H1 (cell line): ENCODE measurements at regions not wholly inside any gene's neighbourhood (a gene's known extent, or its start where the extent isn't known, plus 50 kb on each side); places are given as distances from the start of the nearest gene placed in this dataset.

Experiments used
- ATF2 ChIP-seq: IDR thresholded peaks from 2 replicates; pipeline ENCODE4 v1.6.1; 2012; ENCODE audit warnings: low read length, inconsistent platforms
- ATF3 ChIP-seq: IDR thresholded peaks from 2 replicates; pipeline ENCODE4 v1.6.1; 2011; ENCODE audit warnings: low read depth, mild to moderate bottlenecking, low read length; ENCODE audit not compliant: insufficient read depth
- EGR1 ChIP-seq: IDR thresholded peaks from 2 replicates; pipeline ENCODE4 v1.6.1; 2011; ENCODE audit warnings: low read depth, low read length, borderline replicate concordance
- HDAC2 ChIP-seq, 2 experiments: fragments of 300-600 bp in 1 of 2; sonication (generic) in 1 of 2; IDR thresholded peaks; 2 replicates each; pipeline ENCODE4 v1.6.1; 2011 to 2012; ENCODE audit warnings: low read depth in 2 of 2, low read length in 2 of 2, mild to moderate bottlenecking in 2 of 2, moderate library complexity in 2 of 2, borderline replicate concordance in 1 of 2, inconsistent platforms in 1 of 2
- HDAC6 ChIP-seq: IDR thresholded peaks from one replicate; pipeline ENCODE4 v1.7.1; 2012; ENCODE audit warnings: low read depth, mild to moderate bottlenecking, inconsistent platforms, low read length, moderate library complexity
- JUN ChIP-seq: IDR thresholded peaks from 2 replicates; pipeline ENCODE4 v1.6.1; 2011; ENCODE audit warnings: low read depth, mild to moderate bottlenecking, improper control_type of control experiment, low read length
- JUND ChIP-seq: IDR thresholded peaks from 2 replicates; pipeline ENCODE4 v1.6.1; 2011; ENCODE audit warnings: mild to moderate bottlenecking, improper control_type of control experiment, low read length
- KDM1A ChIP-seq: fragments of 200-600, 300-600 bp; sonication (generic); IDR thresholded peaks from 2 replicates; pipeline ENCODE4 v1.7.1; 2016; ENCODE audit warnings: mild to moderate bottlenecking, low read length, borderline replicate concordance
- KDM5A ChIP-seq: fragments of 200-600 bp; IDR thresholded peaks from 2 replicates; pipeline ENCODE4 v1.7.1; 2012; ENCODE audit warnings: mild to moderate bottlenecking, low read length, inconsistent platforms, mixed read lengths
- NANOG ChIP-seq: IDR thresholded peaks from 2 replicates; pipeline ENCODE4 v1.6.1; 2011; ENCODE audit warnings: low read length, low read depth, mild to moderate bottlenecking, inconsistent platforms; ENCODE audit not compliant: insufficient read depth, poor library complexity, severe bottlenecking
- POLR2AphosphoS5 ChIP-seq: IDR thresholded peaks from 2 replicates; pipeline ENCODE4 v1.6.1; 2011; ENCODE audit warnings: low read depth, low read length
- POU5F1 ChIP-seq: IDR thresholded peaks from 2 replicates; pipeline ENCODE4 v1.6.1; 2011; ENCODE audit warnings: low read depth, mild to moderate bottlenecking, low read length, moderate library complexity
- RNF2 ChIP-seq: fragments of 200-900, 300-1000 bp; sonication (generic); IDR thresholded peaks from 2 replicates; pipeline ENCODE4 v1.7.1; 2016; ENCODE audit warnings: borderline replicate concordance, low read depth, mild to moderate bottlenecking, antibody characterized with exemption, low read length; ENCODE audit not compliant: poor library complexity, severe bottlenecking; ENCODE audit errors: missing control alignments
- RXRA ChIP-seq: IDR thresholded peaks from 2 replicates; pipeline ENCODE4 v1.6.1; 2011; ENCODE audit warnings: low read depth, mild to moderate bottlenecking, low read length, moderate library complexity; ENCODE audit not compliant: insufficient read depth
- SAP30 ChIP-seq: fragments of 300-600 bp; sonication (generic); IDR thresholded peaks from 2 replicates; pipeline ENCODE4 v1.7.1; 2012; ENCODE audit warnings: low read length, moderate library complexity, mild to moderate bottlenecking, inconsistent platforms; ENCODE audit not compliant: insufficient read depth, insufficient replicate concordance
- SIN3A ChIP-seq, 2 experiments: IDR thresholded peaks in 1 of 2; conservative IDR thresholded peaks in 1 of 2; 2 replicates each; pipeline ENCODE4 v1.6.1; 2011 to 2012; ENCODE audit warnings: low read length in 2 of 2, improper control_type of control experiment in 1 of 2, low read depth in 1 of 2, mild to moderate bottlenecking in 1 of 2
- SRF ChIP-seq: IDR thresholded peaks from 2 replicates; pipeline ENCODE4 v1.6.1; 2011; ENCODE audit warnings: mild to moderate bottlenecking, low read depth, low read length, moderate library complexity
- SUZ12 ChIP-seq: fragments of 200-600 bp; sonication (generic); IDR thresholded peaks from 2 replicates; pipeline ENCODE4 v1.6.1; 2012; ENCODE audit warnings: mild to moderate bottlenecking, inconsistent platforms, low read length, moderate library complexity, mixed read lengths

- no peak for TF ChIP-seq POU5F1
- 0 out of 2 replicates have a peak, but pooled peaks have one; percentile 5 for TF ChIP-seq KDM1A
- no peak for TF ChIP-seq NANOG
- TF ChIP-seq RXRA = no peak
- no peak for TF ChIP-seq SAP30
- TF ChIP-seq SIN3A (conservative IDR thresholded peaks at IDR 0.05 in 1 of 2, IDR thresholded peaks at IDR 0.05 in 1 of 2; ENCODE audit: low read depth in 1 of 2, low read length in 2 of 2) = 0 out of 4 replicates have a peak, but pooled peaks of 1 of the 2 experiments have one; percentile 35
- TF ChIP-seq JUND = peak; percentile 57; the same call in 1 of the 2 replicates
- TF ChIP-seq ATF3 = no peak
- TF ChIP-seq RNF2 = no peak
- no peak for TF ChIP-seq SUZ12
- peak; percentile 100 for TF ChIP-seq EGR1
- 0 out of 4 replicates have a peak, but pooled peaks of 1 of the 2 experiments have one; percentile 69 for TF ChIP-seq HDAC2 (IDR thresholded peaks at IDR 0.05; ENCODE audit: borderline replicate concordance in 1 of 2, low read depth in 2 of 2, low read length in 2 of 2)
- no peak for TF ChIP-seq HDAC6
- peak; percentile 94 for TF ChIP-seq POLR2AphosphoS5
- peak; percentile 63 for TF ChIP-seq SRF
- no peak; the same call in 1 of the 2 replicates for TF ChIP-seq JUN
- peak; percentile 59; the same call in 1 of the 2 replicates for TF ChIP-seq ATF2
- TF ChIP-seq KDM5A = no peak
Observed at GRCh38 chr12:14260011-14260993, 105.2 kb upstream of the ATF7IP start (continued).
